Neural crest cell (in vitro differentiated cells): ENCODE measurements at regions not wholly inside any gene's neighbourhood (a gene's known extent, or its start where the extent isn't known, plus 50 kb on each side); places are given as distances from the start of the nearest gene placed in this dataset.

Source experiments
- DNase-seq: peaks from one replicate; pipeline ENCODE4 v3.0.0; 2021; ENCODE audit warnings: low read depth, mixed read lengths, low spot score
- H3K27ac Mint-ChIP-seq: one replicate; pipeline ENCODE4 v1.8.0; 2021; ENCODE audit warnings: mild to moderate bottlenecking, mixed read lengths; ENCODE audit not compliant: unreplicated experiment
- H3K27me3 Mint-ChIP-seq: 2 replicates; pipeline ENCODE4 v1.8.0; 2021; ENCODE audit warnings: low read depth, mild to moderate bottlenecking, mixed read lengths
- H3K36me3 Mint-ChIP-seq: 2 replicates; pipeline ENCODE4 v1.8.0; 2021; ENCODE audit warnings: low read depth, mild to moderate bottlenecking, mixed read lengths
- H3K4me1 Mint-ChIP-seq: 2 replicates; pipeline ENCODE4 v1.8.0; 2021; ENCODE audit warnings: mixed read lengths
- H3K4me3 Mint-ChIP-seq: one replicate; pipeline ENCODE4 v1.8.0; 2021; ENCODE audit warnings: mild to moderate bottlenecking, mixed read lengths
- H3K9me3 Mint-ChIP-seq: 2 replicates; pipeline ENCODE4 v1.8.0; 2021; ENCODE audit warnings: mixed read lengths
- TF ChIP-seq, protein P1 (sequence below): fragments of 200-600 bp; sonication (generic); conservative IDR thresholded peaks from 2 replicates; pipeline ENCODE4 v1.5.0; 2021; ENCODE audit warnings: antibody characterized with exemption, mild to moderate bottlenecking

DNA sequence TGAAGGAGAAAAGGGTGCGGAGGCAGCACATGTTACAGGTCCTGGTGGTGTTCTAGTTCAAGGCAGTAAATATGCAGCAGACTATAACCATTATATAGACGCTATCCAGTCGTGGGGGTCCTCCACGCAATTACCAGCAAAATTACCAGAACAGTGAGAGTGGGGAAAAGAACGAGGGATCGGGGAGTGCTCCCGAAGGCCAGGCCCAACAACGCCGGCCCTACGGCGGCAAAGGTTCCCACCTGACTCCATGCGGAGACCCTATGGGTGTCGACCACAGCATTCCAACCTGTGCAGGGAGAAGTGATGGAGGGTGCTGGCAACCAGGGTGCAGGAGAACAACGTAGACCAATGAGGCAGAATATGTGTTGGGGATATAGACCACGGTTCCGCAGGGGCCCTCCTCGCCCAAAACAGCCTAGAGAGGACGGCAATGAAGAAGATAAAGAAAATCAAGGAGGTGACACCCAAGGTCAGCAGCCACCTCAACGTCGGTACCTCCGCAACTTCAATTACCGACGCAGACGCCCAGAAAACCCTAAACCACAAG, 89.0 kb upstream of the TPM1 start:
- Mint-ChIP-seq H3K4me1 (no peaks in the 10 kb centered on the region), H3K27me3 (peaks cover 5% of the 10 kb centered on the region), H3K36me3 (peaks cover 3% of the 10 kb centered on the region), H3K9me3 (peaks cover 10% of the 10 kb centered on the region), H3K4me3 (no peak overlapping the region), H3K27ac (no peak overlapping the region)
- TF ChIP-seq, protein P1, sequence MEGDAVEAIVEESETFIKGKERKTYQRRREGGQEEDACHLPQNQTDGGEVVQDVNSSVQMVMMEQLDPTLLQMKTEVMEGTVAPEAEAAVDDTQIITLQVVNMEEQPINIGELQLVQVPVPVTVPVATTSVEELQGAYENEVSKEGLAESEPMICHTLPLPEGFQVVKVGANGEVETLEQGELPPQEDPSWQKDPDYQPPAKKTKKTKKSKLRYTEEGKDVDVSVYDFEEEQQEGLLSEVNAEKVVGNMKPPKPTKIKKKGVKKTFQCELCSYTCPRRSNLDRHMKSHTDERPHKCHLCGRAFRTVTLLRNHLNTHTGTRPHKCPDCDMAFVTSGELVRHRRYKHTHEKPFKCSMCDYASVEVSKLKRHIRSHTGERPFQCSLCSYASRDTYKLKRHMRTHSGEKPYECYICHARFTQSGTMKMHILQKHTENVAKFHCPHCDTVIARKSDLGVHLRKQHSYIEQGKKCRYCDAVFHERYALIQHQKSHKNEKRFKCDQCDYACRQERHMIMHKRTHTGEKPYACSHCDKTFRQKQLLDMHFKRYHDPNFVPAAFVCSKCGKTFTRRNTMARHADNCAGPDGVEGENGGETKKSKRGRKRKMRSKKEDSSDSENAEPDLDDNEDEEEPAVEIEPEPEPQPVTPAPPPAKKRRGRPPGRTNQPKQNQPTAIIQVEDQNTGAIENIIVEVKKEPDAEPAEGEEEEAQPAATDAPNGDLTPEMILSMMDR = no peak
- no peak for DNase-seq

DNA sequence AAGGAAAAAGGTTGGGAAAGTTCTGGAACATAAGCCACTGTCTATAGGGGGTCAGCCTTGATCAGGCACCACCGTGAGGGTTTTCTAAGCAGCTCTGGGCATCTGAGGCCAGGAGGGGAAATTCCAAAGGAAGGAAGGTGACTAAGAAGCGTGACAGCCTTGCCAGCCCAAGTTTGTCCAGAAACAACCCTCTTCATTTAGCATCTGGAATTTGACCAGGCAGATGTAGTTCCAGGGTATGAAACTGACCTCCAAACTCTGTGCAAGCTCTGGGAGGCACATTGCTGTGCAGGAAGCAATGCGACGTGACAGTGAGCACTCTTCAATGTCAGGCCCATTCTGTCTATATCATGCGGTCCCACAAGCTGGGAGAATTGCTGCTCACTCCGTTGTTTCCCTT, 85.4 kb upstream of the TPM1 start:
- TF ChIP-seq, protein P1 = no peak
- no peak overlapping the region for H3K27ac Mint-ChIP-seq
- no peaks in the 10 kb centered on the region for H3K4me1 Mint-ChIP-seq
- DNase-seq = no peak
- peaks cover 10% of the 10 kb centered on the region for H3K9me3 Mint-ChIP-seq
- H3K36me3 Mint-ChIP-seq = peaks cover 3% of the 10 kb centered on the region
- no peaks in the 10 kb centered on the region for H3K27me3 Mint-ChIP-seq
- no peak overlapping the region for H3K4me3 Mint-ChIP-seq

DNA sequence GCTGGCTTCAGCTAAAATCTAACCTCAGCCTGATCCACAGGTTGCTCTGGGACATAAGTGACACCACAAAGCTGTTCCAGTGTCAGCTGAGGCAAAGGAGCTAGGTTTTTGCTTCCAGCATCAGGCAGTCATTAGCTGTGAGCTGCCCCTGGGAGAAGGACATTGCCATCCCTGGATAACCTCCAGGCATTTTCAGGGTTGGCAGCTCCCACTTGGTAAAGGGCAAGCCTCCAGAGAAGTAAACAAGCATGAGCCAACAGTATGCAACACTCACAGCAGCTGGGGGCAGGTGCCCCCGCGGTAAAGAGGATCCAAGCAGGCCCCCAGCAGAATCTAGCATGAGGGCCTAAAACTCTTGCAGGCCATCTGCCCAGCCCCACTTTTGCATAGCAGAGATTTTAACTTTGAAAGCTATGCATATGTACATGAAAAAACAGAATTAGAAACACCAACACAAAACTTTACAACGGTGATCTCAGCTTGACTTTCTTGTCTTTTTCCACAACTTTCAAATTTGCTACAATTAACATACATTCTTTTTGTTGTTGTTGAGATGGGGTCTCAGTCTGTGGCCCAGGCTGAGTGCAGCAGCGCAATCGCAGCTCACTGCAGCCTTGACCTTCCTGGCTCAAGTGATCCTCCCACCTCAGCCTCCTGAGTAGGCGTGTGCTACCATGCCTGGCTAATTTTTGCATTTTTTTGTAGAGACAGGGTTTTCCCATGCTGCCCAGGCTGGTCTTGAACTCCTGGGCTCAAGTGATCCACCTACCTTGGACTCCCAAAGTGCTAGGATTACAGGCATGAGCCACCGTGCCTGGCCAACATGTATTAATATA, 83.8 kb upstream of the TPM1 start:
- TF ChIP-seq, protein P1 = no peak
- Mint-ChIP-seq H3K27me3 (no peaks in the 10 kb centered on the region), H3K4me1 (peaks cover 5% of the 10 kb centered on the region), H3K36me3 (no peaks in the 10 kb centered on the region), H3K9me3 (peaks cover 3% of the 10 kb centered on the region), H3K4me3 (no peak overlapping the region), H3K27ac (peak overlapping the region; percentile 59)
- DNase-seq = no peak

DNA sequence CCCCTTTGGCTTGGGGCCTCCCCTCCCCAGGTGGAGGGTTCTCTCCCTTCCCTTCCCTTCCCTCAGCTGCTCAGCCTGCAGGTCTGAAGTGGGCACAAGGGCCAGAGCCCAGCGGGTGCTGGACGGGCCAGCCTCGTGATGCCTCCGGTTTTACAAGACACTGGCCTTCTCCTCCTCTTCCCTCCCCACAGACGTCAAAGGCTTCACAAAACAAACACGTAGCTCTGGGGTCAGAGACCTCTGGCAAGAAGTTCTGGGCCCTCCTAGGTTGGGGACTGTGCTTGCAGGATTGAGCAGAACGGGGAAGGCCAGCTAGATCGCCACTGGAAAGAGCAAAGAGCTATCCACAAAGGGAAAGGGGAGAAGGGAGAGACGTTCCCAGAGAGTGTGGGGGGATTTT, 81.4 kb upstream of the TPM1 start:
- H3K27ac Mint-ChIP-seq = no peak overlapping the region
- TF ChIP-seq, protein P1 = no peak
- H3K4me1 Mint-ChIP-seq = peaks cover 12% of the 10 kb centered on the region
- no peak for DNase-seq
- no peaks in the 10 kb centered on the region for H3K9me3 Mint-ChIP-seq
- H3K36me3 Mint-ChIP-seq = no peaks in the 10 kb centered on the region
- no peak overlapping the region for H3K4me3 Mint-ChIP-seq
- no peaks in the 10 kb centered on the region for H3K27me3 Mint-ChIP-seq

DNA sequence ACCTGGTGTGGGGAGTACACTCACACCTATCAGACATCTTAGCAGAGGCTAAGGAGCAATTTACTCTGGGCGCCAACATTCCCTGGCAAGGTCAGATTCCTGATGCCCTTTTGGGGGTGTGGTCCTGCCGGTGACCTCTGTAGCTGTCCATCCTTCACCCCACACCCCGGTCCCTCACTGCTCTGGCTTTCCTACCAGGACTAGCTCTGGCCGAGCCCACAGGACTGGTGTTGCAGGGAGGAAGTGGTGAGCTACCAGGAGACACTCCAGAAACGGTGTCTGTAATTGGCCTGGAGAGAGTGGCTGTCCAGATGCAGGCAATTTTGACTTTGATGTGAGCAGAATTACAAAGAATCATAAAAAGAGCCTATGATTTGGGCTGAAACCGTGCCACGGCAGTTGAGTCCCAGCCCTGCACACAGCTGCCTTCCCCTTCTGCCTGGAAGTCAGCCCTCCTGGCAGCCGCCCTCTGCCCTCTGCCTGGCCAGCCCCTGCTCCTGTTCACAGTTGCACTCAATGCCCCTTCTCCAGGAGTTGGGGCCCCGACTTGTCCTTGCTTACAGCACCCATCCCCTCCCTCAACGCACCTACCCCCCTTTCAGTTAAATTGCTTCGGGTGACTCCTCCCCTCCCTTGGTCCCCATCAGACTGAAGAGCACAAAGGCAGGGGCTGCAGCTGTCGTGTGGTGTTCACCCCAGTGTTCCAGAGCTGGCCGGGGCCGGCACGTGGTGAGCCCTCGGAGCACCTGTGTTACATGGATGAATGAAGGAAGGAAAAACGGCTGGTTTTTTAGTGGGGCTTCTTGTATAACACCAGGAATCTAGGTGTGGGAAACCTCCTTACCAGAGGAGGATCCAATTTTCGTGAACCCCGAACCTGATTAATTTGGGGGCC, 80.2 kb upstream of the TPM1 start:
- TF ChIP-seq, protein P1 = no peak
- H3K27ac Mint-ChIP-seq = peak overlapping the region; percentile 19
- H3K9me3 Mint-ChIP-seq = no peaks in the 10 kb centered on the region
- H3K4me1 Mint-ChIP-seq = peaks cover 12% of the 10 kb centered on the region
- H3K4me3 Mint-ChIP-seq = no peak overlapping the region
- no peaks in the 10 kb centered on the region for H3K36me3 Mint-ChIP-seq
- DNase-seq = no peak
- H3K27me3 Mint-ChIP-seq = no peaks in the 10 kb centered on the region
